ENCODE measurements at regions not wholly inside any gene's neighbourhood (a gene's known extent, or its start where the extent isn't known, plus 50 kb on each side); places are given as distances from the start of the nearest gene placed in this dataset.

DNA sequence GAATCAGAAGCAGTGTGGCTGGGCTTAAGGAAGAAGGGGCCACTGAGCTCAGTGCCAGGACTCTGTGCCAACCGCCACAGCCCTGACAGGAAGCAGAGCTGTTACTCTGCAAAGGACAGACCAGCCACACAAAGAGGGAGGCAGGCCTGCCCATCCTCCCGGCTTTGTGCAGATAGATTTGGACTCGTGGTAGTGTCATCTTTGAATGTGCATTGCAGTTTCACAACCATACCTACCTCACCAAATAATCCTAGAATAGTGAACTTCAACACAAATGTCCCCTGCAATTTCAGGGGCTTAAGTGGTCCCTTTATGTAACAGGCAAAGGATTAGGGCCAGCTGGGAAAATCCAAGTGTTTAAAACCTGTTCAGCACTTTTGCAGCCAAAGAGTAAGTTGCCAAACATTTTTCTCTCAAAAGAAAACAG is 55.1 kb upstream of the CLDN10 start:
- no peaks in the 10 kb centered on the region for H3K79me2 ChIP-seq (ENCODE audit: control insufficient read depth, insufficient read depth, low read length)

DNA sequence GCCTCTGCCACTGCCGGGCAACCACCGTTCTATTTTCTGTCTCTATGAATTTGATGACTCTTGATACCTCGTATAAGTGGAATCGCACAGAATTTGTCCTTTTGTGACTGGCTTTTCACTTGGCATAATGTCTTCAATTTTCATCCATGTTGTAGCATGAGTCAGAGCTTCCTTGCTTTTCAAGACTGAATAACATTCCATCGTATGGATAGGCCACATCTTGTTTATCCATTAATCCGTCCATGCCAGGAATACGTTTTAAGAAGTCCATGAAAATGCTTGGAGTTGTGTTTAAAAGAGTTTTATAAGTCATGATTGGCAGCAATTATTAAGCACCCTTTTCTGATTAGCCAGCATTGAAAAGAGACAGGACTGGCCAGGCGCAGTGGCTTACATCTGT is 53.6 kb upstream of the CLDN10 start:
- Histone ChIP-seq H3K4me2 (ENCODE audit: insufficient read depth, low read length) (no peak overlapping the region), H3K9me3 (replicated peaks; ENCODE audit: control insufficient read depth, insufficient read depth, low read depth, low read length) (no peaks in the 10 kb centered on the region), H3K4me1 (replicated peaks in 1 of 2; ENCODE audit: control insufficient read depth in 2 of 2, insufficient read depth in 2 of 2, low read length in 2 of 2) (no peaks in the 10 kb centered on the region), H3K36me3 (ENCODE audit: control insufficient read depth, insufficient read depth, low read length) (no peaks in the 10 kb centered on the region), H2AFZ (ENCODE audit: low read depth, low read length) (no peak overlapping the region), H4K20me1 (replicated peaks; ENCODE audit: control insufficient read depth, insufficient read depth, low read length) (no peaks in the 10 kb centered on the region), H3K4me3 (no peak overlapping the region), H3K27me3 (ENCODE audit: control insufficient read depth in 2 of 2, insufficient read depth in 2 of 2, low read length in 2 of 2) (peaks cover 0 to 10% of the 10 kb centered on the region in 2 experiments; a peak in 3 of 5 replicates), H3K9me1 (ENCODE audit: control insufficient read depth, insufficient read depth, low read length) (no peaks in the 10 kb centered on the region), H3K9ac (ENCODE audit: insufficient read depth in 1 of 2, low read depth in 2 of 2, low read length in 2 of 2) (no peak overlapping the region), H3K27ac (ENCODE audit: extremely low read depth, low read depth, low read length) (no peak overlapping the region), H3K79me2 (ENCODE audit: control insufficient read depth, insufficient read depth, low read length) (no peaks in the 10 kb centered on the region)
- intact Hi-C loops (cut with micrococcal nuclease) (loop anchor here (10.0 kb wide), 1 partner anchor 56 kb away; the partner anchor contains the start of gene CLDN10), in situ Hi-C loops (cut with MboI) (no loop called here)
- BruUV-seq (replicated peaks), result no TSS peak
- ATAC-seq (no peak), DNase-seq (ENCODE audit: extremely low read depth in 1 of 4, low spot score in 3 of 4) (no peak), FAIRE-seq (no peak)
- WGBS (ENCODE audit: insufficient coverage, low coverage, missing lambda C conversion rate), result 6% methylated on average over 8 of the region's 8 CpGs
- ChIA-PET CTCF (ENCODE audit: low intra/inter-chr PET ratio) (no interaction called here), POLR2A (no interaction called here)
- TF ChIP-seq ZBTB1 (CRISPR knock-in tag; IDR thresholded peaks at IDR 0.05; ENCODE audit: borderline replicate concordance, low read depth), result no peak
- TF ChIP-seq, protein P1, sequence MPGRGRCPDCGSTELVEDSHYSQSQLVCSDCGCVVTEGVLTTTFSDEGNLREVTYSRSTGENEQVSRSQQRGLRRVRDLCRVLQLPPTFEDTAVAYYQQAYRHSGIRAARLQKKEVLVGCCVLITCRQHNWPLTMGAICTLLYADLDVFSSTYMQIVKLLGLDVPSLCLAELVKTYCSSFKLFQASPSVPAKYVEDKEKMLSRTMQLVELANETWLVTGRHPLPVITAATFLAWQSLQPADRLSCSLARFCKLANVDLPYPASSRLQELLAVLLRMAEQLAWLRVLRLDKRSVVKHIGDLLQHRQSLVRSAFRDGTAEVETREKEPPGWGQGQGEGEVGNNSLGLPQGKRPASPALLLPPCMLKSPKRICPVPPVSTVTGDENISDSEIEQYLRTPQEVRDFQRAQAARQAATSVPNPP (IDR thresholded peaks at IDR 0.05; ENCODE audit: borderline replicate concordance, insufficient read depth, insufficient read length), result no peak
- no peak for TF ChIP-seq ZNF583 (CRISPR knock-in tag; IDR thresholded peaks at IDR 0.05)
- no peak for TF ChIP-seq ETV1 (tag; conservative IDR thresholded peaks at IDR 0.05; ENCODE audit: low read depth)
- TF ChIP-seq, protein P2, sequence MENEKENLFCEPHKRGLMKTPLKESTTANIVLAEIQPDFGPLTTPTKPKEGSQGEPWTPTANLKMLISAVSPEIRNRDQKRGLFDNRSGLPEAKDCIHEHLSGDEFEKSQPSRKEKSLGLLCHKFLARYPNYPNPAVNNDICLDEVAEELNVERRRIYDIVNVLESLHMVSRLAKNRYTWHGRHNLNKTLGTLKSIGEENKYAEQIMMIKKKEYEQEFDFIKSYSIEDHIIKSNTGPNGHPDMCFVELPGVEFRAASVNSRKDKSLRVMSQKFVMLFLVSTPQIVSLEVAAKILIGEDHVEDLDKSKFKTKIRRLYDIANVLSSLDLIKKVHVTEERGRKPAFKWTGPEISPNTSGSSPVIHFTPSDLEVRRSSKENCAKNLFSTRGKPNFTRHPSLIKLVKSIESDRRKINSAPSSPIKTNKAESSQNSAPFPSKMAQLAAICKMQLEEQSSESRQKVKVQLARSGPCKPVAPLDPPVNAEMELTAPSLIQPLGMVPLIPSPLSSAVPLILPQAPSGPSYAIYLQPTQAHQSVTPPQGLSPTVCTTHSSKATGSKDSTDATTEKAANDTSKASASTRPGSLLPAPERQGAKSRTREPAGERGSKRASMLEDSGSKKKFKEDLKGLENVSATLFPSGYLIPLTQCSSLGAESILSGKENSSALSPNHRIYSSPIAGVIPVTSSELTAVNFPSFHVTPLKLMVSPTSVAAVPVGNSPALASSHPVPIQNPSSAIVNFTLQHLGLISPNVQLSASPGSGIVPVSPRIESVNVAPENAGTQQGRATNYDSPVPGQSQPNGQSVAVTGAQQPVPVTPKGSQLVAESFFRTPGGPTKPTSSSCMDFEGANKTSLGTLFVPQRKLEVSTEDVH (IDR thresholded peaks at IDR 0.05; ENCODE audit: low read depth, partially characterized antibody), result no peak
- TF ChIP-seq BRD4 (IDR thresholded peaks at IDR 0.05), result no peak
- TF ChIP-seq RFX1 (IDR thresholded peaks at IDR 0.05), result no peak
- TF ChIP-seq, protein P3, sequence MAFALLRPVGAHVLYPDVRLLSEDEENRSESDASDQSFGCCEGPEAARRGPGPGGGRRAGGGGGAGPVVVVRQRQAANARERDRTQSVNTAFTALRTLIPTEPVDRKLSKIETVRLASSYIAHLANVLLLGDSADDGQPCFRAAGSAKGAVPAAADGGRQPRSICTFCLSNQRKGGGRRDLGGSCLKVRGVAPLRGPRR (CRISPR knock-in tag; IDR thresholded peaks at IDR 0.05), result no peak

More for the DNA sequence above, 55.1 kb upstream of the CLDN10 start:
- ChIA-PET POLR2A (no interaction called here), CTCF (ENCODE audit: low intra/inter-chr PET ratio) (no interaction called here)
- Histone ChIP-seq H3K4me2 (ENCODE audit: insufficient read depth, low read length) (no peak overlapping the region), H3K9me3 (replicated peaks; ENCODE audit: control insufficient read depth, insufficient read depth, low read depth, low read length) (no peaks in the 10 kb centered on the region), H3K4me1 (replicated peaks in 1 of 2; ENCODE audit: control insufficient read depth in 2 of 2, insufficient read depth in 2 of 2, low read length in 2 of 2) (no peaks in the 10 kb centered on the region; a peak in 1 of 5 replicates), H3K9ac (ENCODE audit: insufficient read depth in 1 of 2, low read depth in 2 of 2, low read length in 2 of 2) (no peak overlapping the region), H3K36me3 (ENCODE audit: control insufficient read depth, insufficient read depth, low read length) (no peaks in the 10 kb centered on the region), H3K4me3 (no peak overlapping the region), H3K27ac (ENCODE audit: extremely low read depth, low read depth, low read length) (no peak overlapping the region), H3K27me3 (ENCODE audit: control insufficient read depth in 2 of 2, insufficient read depth in 2 of 2, low read length in 2 of 2) (peaks cover 0 to 6% of the 10 kb centered on the region in 2 experiments; a peak in 3 of 5 replicates), H3K9me1 (ENCODE audit: control insufficient read depth, insufficient read depth, low read length) (no peaks in the 10 kb centered on the region), H4K20me1 (replicated peaks; ENCODE audit: control insufficient read depth, insufficient read depth, low read length) (no peaks in the 10 kb centered on the region), H2AFZ (ENCODE audit: low read depth, low read length) (no peak overlapping the region)
- ATAC-seq (no peak), FAIRE-seq (no peak), DNase-seq (ENCODE audit: extremely low read depth in 1 of 4, low spot score in 3 of 4) (no peak)
- intact Hi-C loops (cut with micrococcal nuclease) (loop anchor here (10.0 kb wide), 1 partner anchor 57 kb away; the partner anchor contains the start of gene CLDN10), in situ Hi-C loops (cut with MboI) (no loop called here)
- TF ChIP-seq ZNF436 (CRISPR knock-in tag; IDR thresholded peaks at IDR 0.05) (no peak), ZNF384 (IDR thresholded peaks at IDR 0.05; ENCODE audit: low read depth, low read length) (no peak), RBFOX2 (IDR thresholded peaks at IDR 0.05; ENCODE audit: low read depth, low read length) (no peak), LARP7 (IDR thresholded peaks at IDR 0.05) (no peak)
- TF ChIP-seq, protein P4, sequence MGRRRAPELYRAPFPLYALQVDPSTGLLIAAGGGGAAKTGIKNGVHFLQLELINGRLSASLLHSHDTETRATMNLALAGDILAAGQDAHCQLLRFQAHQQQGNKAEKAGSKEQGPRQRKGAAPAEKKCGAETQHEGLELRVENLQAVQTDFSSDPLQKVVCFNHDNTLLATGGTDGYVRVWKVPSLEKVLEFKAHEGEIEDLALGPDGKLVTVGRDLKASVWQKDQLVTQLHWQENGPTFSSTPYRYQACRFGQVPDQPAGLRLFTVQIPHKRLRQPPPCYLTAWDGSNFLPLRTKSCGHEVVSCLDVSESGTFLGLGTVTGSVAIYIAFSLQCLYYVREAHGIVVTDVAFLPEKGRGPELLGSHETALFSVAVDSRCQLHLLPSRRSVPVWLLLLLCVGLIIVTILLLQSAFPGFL (CRISPR knock-in tag; IDR thresholded peaks at IDR 0.05), result no peak
- 0% methylated on average over 3 of the region's 3 CpGs for WGBS (ENCODE audit: insufficient coverage, low coverage, missing lambda C conversion rate)
- no TSS peak for BruUV-seq (replicated peaks)
